ENCODE measurements at regions not wholly inside any gene's neighbourhood (a gene's known extent, or its start where the extent isn't known, plus 50 kb on each side); places are given as distances from the start of the nearest gene placed in this dataset.

DNA sequence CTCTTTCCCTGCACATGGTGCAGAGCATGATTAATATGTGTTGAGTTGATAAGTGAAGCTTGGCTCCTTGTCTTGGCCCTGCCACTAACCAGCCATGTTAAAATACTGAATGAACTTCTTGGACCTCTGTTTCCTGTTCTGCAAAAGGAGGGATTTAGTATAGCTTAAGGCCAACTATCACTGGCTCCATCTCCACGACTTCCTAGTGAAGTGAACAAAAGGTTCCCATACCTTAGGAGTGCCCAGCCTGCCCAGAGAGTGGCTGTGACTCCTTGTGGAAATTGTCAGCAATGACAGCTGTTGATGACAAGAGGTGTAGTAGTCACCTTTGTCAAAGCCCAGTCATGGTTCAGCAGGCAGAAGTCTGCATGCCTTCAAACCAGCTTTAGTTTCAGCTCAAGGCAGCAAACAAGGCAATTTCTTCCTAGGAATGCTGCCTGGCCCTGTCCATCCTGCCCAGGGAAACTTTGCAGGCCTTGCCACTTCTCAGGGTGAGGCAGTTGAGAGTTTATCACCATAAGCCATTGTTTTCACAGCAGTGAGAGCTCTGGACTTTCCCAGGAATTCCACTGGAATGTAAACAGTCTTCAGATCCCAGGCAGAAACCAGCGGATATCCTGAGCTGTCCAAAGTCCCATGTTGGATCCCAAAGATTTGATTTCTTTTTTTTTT is 169.7 kb upstream of the TNFAIP3 start:
- TF ChIP-seq, protein P1, sequence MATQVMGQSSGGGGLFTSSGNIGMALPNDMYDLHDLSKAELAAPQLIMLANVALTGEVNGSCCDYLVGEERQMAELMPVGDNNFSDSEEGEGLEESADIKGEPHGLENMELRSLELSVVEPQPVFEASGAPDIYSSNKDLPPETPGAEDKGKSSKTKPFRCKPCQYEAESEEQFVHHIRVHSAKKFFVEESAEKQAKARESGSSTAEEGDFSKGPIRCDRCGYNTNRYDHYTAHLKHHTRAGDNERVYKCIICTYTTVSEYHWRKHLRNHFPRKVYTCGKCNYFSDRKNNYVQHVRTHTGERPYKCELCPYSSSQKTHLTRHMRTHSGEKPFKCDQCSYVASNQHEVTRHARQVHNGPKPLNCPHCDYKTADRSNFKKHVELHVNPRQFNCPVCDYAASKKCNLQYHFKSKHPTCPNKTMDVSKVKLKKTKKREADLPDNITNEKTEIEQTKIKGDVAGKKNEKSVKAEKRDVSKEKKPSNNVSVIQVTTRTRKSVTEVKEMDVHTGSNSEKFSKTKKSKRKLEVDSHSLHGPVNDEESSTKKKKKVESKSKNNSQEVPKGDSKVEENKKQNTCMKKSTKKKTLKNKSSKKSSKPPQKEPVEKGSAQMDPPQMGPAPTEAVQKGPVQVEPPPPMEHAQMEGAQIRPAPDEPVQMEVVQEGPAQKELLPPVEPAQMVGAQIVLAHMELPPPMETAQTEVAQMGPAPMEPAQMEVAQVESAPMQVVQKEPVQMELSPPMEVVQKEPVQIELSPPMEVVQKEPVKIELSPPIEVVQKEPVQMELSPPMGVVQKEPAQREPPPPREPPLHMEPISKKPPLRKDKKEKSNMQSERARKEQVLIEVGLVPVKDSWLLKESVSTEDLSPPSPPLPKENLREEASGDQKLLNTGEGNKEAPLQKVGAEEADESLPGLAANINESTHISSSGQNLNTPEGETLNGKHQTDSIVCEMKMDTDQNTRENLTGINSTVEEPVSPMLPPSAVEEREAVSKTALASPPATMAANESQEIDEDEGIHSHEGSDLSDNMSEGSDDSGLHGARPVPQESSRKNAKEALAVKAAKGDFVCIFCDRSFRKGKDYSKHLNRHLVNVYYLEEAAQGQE (IDR thresholded peaks at IDR 0.05; ENCODE audit: low read depth): 0 out of 2 replicates have a peak, but pooled peaks have one; percentile 36
- TF ChIP-seq TEAD4 (IDR thresholded peaks at IDR 0.05) (peak; percentile 83), EP300 (IDR thresholded peaks at IDR 0.05; ENCODE audit: borderline replicate concordance) (peak; percentile 57; the same call in 1 of the 2 replicates), ZBTB7A (IDR thresholded peaks at IDR 0.05; ENCODE audit: low read depth) (no peak), YY1 (IDR thresholded peaks at IDR 0.05; ENCODE audit: low read depth) (no peak), RAD21 (IDR thresholded peaks at IDR 0.05; ENCODE audit: low read depth) (peak; percentile 38), CEBPB (IDR thresholded peaks at IDR 0.05) (no peak), TAF1 (IDR thresholded peaks at IDR 0.05; ENCODE audit: low read depth) (no peak), CREB1 (IDR thresholded peaks at IDR 0.05; ENCODE audit: low read depth) (no peak), MAX (IDR thresholded peaks at IDR 0.05) (no peak), NFIC (IDR thresholded peaks at IDR 0.05) (0 out of 2 replicates have a peak, but pooled peaks have one; percentile 8), USF1 (IDR thresholded peaks at IDR 0.05) (no peak), EGR1 (IDR thresholded peaks at IDR 0.05) (no peak), FOXM1 (IDR thresholded peaks at IDR 0.05; ENCODE audit: borderline replicate concordance, low read depth) (no peak)
